Liver (tissue), 8 donors: ENCODE measurements at regions not wholly inside any gene's neighbourhood (a gene's known extent, or its start where the extent isn't known, plus 50 kb on each side); places are given as distances from the start of the nearest gene placed in this dataset.

Experiments
- DNase-seq: peaks from one replicate; pipeline ENCODE4 v3.0.0-alpha.2; 2017; ENCODE audit warnings: low spot score
- H3K27ac ChIP-seq, 2 donors: one replicate each; pipeline ENCODE4 v1.7.0; 2013; ENCODE audit warnings: inconsistent platforms in 2 of 2, low read length in 2 of 2, control low read depth in 1 of 2, low read depth in 1 of 2, mild to moderate bottlenecking in 1 of 2
- H3K27me3 ChIP-seq, 4 donors: one replicate each; pipeline versions ENCODE4 v1.6.1 to v1.7.0; 2013; ENCODE audit warnings: low read length in 3 of 4, inconsistent platforms in 1 of 4, mild to moderate bottlenecking in 1 of 4, moderate library complexity in 1 of 4; ENCODE audit not compliant: control insufficient read depth in 4 of 4, insufficient read depth in 4 of 4
- H3K36me3 ChIP-seq, 4 donors: one replicate each; pipeline versions ENCODE4 v1.6.1 to v1.7.0; 2013; ENCODE audit warnings: low read length in 3 of 4, mild to moderate bottlenecking in 3 of 4, low read depth in 1 of 4, moderate library complexity in 1 of 4; ENCODE audit not compliant: control insufficient read depth in 4 of 4, insufficient read depth in 3 of 4
- H3K4me1 ChIP-seq, 4 donors: one replicate each; pipeline versions ENCODE4 v1.6.1 to v1.7.0; 2013; ENCODE audit warnings: low read length in 3 of 4, mild to moderate bottlenecking in 3 of 4, moderate library complexity in 1 of 4; ENCODE audit not compliant: control insufficient read depth in 4 of 4, insufficient read depth in 4 of 4
- H3K4me3 ChIP-seq, 3 donors: one replicate each; pipeline versions ENCODE4 v1.6.1 to v1.7.0; 2013; ENCODE audit warnings: low read length in 3 of 3, control low read depth in 1 of 3, low read depth in 1 of 3, mild to moderate bottlenecking in 1 of 3
- H3K9ac ChIP-seq, 2 donors: one replicate each; pipeline ENCODE4 v1.7.0; 2013; ENCODE audit warnings: low read length in 2 of 2, mild to moderate bottlenecking in 2 of 2, moderate library complexity in 2 of 2, control low read depth in 1 of 2, low read depth in 1 of 2
- H3K9me3 ChIP-seq, 4 donors: one replicate each; pipeline versions ENCODE4 v1.6.1 to v1.7.0; 2013; ENCODE audit warnings: low read length in 3 of 4; ENCODE audit not compliant: control insufficient read depth in 4 of 4
- FOXA1 ChIP-seq: IDR thresholded peaks from 2 replicates; pipeline ENCODE4 v1.6.1; 2016; ENCODE audit warnings: antibody characterized with exemption
- GABPA ChIP-seq, 2 donors: IDR thresholded peaks in 1 of 2; conservative IDR thresholded peaks in 1 of 2; 2 replicates each; pipeline ENCODE4 v1.6.1; 2016; ENCODE audit warnings: antibody characterized with exemption in 2 of 2, mild to moderate bottlenecking in 1 of 2, moderate library complexity in 1 of 2
- HNF4A ChIP-seq, 2 donors: conservative IDR thresholded peaks; 2 replicates each; pipeline ENCODE4 v1.6.1; 2016; ENCODE audit warnings: antibody characterized with exemption in 2 of 2, mild to moderate bottlenecking in 2 of 2
- NR2F2 ChIP-seq: IDR thresholded peaks from 2 replicates; pipeline ENCODE4 v1.6.1; 2016; ENCODE audit warnings: antibody characterized with exemption
- RAD21 ChIP-seq, 2 donors: IDR thresholded peaks; 2 replicates each; pipeline ENCODE4 v1.6.1; 2016; ENCODE audit warnings: antibody characterized with exemption in 2 of 2, mild to moderate bottlenecking in 2 of 2
- RXRA ChIP-seq, 2 donors: IDR thresholded peaks; 2 replicates each; pipeline ENCODE4 v1.6.1; 2017 to 2018; ENCODE audit warnings: antibody characterized with exemption in 2 of 2, mild to moderate bottlenecking in 1 of 2
- SP1 ChIP-seq: IDR thresholded peaks from 2 replicates; pipeline ENCODE4 v1.6.1; 2018; ENCODE audit warnings: antibody characterized with exemption, mild to moderate bottlenecking
- TAF1 ChIP-seq: conservative IDR thresholded peaks from 2 replicates; pipeline ENCODE4 v1.6.1; 2016; ENCODE audit warnings: antibody characterized with exemption, mild to moderate bottlenecking
- YY1 ChIP-seq: IDR thresholded peaks from 2 replicates; pipeline ENCODE4 v1.6.1; 2016; ENCODE audit warnings: antibody characterized with exemption, mild to moderate bottlenecking
- WGBS: extraction: QIAGEN DNeasy Blood & Tissue Kit; methylation state at CpG from one replicate; pipeline ENCODE4 v1.1.7; 2013; 5-methylcytosine and 5-hydroxymethylcytosine counted together
- TF ChIP-seq, protein P1 (sequence below): fragments of 150-350 bp; IDR thresholded peaks from 2 replicates; pipeline ENCODE4 v1.5.1; 2017; ENCODE audit warnings: improper control_type of control experiment, low read depth, low read length; ENCODE audit not compliant: missing input control
- TF ChIP-seq, protein P2 (sequence below): IDR thresholded peaks from 2 replicates; pipeline ENCODE4 v1.6.1; 2016; ENCODE audit warnings: antibody characterized with exemption
- TF ChIP-seq, protein P3 (sequence below): IDR thresholded peaks from 2 replicates; pipeline ENCODE4 v1.6.1; 2016; ENCODE audit warnings: antibody characterized with exemption, mild to moderate bottlenecking
- TF ChIP-seq, protein P4 (sequence below): IDR thresholded peaks from 2 replicates; pipeline ENCODE4 v1.6.1; 2016; ENCODE audit warnings: antibody characterized with exemption
- TF ChIP-seq, protein P5 (sequence below): IDR thresholded peaks from 2 replicates; pipeline ENCODE4 v1.6.1; 2016; ENCODE audit warnings: antibody characterized with exemption
- donor health status: healthy.
- donor health status: healthy.
- donor health status: healthy.
- donor health status: healthy.
- donor health status: healthy.

DNA sequence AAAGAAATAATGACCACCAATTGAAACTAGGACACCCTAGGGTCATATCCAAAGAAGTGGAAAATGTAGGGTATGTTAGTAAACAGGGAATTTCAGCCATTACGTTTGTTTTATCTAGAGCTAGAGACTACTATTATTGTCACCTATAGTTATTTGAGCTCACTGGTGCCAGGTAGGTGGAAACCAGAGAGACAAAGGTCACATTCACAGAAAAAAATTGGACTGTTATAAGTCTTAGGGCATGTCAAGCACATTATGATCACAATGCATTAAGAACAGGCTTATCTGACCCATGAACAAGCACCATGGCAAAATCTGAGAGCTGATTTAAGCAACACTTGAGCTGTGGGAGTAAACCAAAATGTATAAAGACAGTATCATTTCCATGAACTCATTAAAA, 530.1 kb upstream of the CITED2 start:
- peak overlapping the region; percentile 11 to 14 for H3K27ac ChIP-seq
- H3K4me1 ChIP-seq: peaks cover 0 to 19% (median 8%) of the 10 kb centered on the region in 4 donors
- no peaks in the 10 kb centered on the region for H3K27me3 ChIP-seq
- no peak for DNase-seq
- H3K36me3 ChIP-seq: no peaks in the 10 kb centered on the region
- TF ChIP-seq YY1 (no peak), HNF4A (conservative IDR thresholded peaks at IDR 0.05) (peak; percentile 26 to 42), RXRA (IDR thresholded peaks at IDR 0.05) (no peak), SP1 (no peak), RAD21 (IDR thresholded peaks at IDR 0.05) (no peak)
- TF ChIP-seq, protein P1, sequence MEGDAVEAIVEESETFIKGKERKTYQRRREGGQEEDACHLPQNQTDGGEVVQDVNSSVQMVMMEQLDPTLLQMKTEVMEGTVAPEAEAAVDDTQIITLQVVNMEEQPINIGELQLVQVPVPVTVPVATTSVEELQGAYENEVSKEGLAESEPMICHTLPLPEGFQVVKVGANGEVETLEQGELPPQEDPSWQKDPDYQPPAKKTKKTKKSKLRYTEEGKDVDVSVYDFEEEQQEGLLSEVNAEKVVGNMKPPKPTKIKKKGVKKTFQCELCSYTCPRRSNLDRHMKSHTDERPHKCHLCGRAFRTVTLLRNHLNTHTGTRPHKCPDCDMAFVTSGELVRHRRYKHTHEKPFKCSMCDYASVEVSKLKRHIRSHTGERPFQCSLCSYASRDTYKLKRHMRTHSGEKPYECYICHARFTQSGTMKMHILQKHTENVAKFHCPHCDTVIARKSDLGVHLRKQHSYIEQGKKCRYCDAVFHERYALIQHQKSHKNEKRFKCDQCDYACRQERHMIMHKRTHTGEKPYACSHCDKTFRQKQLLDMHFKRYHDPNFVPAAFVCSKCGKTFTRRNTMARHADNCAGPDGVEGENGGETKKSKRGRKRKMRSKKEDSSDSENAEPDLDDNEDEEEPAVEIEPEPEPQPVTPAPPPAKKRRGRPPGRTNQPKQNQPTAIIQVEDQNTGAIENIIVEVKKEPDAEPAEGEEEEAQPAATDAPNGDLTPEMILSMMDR: no peak
- TF ChIP-seq, protein P2, sequence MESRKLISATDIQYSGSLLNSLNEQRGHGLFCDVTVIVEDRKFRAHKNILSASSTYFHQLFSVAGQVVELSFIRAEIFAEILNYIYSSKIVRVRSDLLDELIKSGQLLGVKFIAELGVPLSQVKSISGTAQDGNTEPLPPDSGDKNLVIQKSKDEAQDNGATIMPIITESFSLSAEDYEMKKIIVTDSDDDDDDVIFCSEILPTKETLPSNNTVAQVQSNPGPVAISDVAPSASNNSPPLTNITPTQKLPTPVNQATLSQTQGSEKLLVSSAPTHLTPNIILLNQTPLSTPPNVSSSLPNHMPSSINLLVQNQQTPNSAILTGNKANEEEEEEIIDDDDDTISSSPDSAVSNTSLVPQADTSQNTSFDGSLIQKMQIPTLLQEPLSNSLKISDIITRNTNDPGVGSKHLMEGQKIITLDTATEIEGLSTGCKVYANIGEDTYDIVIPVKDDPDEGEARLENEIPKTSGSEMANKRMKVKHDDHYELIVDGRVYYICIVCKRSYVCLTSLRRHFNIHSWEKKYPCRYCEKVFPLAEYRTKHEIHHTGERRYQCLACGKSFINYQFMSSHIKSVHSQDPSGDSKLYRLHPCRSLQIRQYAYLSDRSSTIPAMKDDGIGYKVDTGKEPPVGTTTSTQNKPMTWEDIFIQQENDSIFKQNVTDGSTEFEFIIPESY: no peak
- H3K9ac ChIP-seq: no peak overlapping the region
- H3K9me3 ChIP-seq: no peaks in the 10 kb centered on the region
- H3K4me3 ChIP-seq: no peak overlapping the region
- WGBS: 29% methylated on average over 1 of the region's 1 CpG

DNA sequence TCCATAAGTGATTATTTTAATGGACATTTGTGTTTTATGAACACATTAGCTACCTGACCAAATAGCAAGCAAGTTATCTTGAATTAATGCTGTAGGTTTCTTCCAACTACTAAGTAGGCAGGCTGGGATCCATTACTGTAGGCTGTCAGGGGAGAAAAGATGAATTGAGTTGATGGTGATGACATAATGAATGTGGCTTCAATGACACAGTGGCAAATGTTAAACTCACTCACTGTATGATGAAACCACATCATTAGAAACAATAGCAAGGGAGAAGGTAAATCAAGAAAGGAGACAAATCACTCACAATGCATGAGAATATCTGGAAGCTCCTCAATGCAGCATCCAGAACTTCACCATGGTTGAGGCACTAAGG, 529.7 kb upstream of the CITED2 start:
- DNase-seq: no peak
- Histone ChIP-seq H3K9ac (no peak overlapping the region), H3K4me1 (peaks cover 0 to 19% (median 8%) of the 10 kb centered on the region in 4 donors), H3K9me3 (no peaks in the 10 kb centered on the region), H3K4me3 (no peak overlapping the region), H3K27me3 (no peaks in the 10 kb centered on the region), H3K36me3 (no peaks in the 10 kb centered on the region), H3K27ac (peak overlapping the region in 1 of 2 donors; percentile 14)
- TF ChIP-seq, protein P2: no peak
- TF ChIP-seq SP1 (no peak), YY1 (peak; percentile 10), RXRA (IDR thresholded peaks at IDR 0.05) (peak in 1 of 2 donors; percentile 1), NR2F2 (no peak)

DNA sequence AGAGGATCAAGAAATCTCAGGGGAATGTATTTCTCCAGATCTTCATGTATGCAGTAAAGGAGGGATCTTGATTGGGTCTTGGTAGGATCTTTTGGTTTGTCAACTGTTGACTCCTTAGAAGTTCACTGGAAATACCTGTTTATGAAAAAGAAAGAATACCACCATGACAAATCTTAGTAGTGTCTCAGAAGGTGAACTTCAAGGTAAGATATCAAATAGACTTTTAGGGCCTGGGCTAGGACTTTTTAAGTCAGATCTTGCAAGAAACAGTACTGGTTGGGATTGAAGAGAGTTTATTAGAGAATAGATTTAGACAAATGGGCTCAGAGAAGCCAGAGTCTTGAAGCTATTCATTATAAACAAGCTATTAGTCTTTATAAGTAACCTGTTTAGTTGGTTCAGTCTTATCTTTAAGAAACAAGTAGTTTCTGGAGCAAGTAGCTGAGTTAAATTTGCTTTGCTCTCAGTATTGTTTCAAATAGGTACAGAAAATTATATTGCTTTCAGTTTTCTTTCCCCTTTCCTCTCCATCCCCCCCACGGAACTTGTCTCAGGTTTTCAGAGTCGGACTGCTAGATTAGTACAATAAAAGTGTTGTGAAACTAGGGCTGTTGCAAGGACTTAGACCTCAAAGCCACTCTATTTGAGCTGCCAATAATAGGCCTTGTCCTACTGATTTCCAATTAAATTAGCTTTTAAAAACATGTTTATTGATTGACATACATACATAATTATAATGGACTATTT, 529.1 kb upstream of the CITED2 start:
- Histone ChIP-seq H3K9ac (no peak overlapping the region), H3K27ac (peak overlapping the region in 1 of 2 donors; percentile 14), H3K4me3 (no peak overlapping the region), H3K9me3 (no peaks in the 10 kb centered on the region), H3K36me3 (no peaks in the 10 kb centered on the region), H3K27me3 (no peaks in the 10 kb centered on the region), H3K4me1 (peaks cover 0 to 19% (median 8%) of the 10 kb centered on the region in 4 donors)
- no peak for DNase-seq
- WGBS: 33% methylated on average over 2 of the region's 2 CpGs
- TF ChIP-seq, protein P3, sequence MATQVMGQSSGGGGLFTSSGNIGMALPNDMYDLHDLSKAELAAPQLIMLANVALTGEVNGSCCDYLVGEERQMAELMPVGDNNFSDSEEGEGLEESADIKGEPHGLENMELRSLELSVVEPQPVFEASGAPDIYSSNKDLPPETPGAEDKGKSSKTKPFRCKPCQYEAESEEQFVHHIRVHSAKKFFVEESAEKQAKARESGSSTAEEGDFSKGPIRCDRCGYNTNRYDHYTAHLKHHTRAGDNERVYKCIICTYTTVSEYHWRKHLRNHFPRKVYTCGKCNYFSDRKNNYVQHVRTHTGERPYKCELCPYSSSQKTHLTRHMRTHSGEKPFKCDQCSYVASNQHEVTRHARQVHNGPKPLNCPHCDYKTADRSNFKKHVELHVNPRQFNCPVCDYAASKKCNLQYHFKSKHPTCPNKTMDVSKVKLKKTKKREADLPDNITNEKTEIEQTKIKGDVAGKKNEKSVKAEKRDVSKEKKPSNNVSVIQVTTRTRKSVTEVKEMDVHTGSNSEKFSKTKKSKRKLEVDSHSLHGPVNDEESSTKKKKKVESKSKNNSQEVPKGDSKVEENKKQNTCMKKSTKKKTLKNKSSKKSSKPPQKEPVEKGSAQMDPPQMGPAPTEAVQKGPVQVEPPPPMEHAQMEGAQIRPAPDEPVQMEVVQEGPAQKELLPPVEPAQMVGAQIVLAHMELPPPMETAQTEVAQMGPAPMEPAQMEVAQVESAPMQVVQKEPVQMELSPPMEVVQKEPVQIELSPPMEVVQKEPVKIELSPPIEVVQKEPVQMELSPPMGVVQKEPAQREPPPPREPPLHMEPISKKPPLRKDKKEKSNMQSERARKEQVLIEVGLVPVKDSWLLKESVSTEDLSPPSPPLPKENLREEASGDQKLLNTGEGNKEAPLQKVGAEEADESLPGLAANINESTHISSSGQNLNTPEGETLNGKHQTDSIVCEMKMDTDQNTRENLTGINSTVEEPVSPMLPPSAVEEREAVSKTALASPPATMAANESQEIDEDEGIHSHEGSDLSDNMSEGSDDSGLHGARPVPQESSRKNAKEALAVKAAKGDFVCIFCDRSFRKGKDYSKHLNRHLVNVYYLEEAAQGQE: no peak
- TF ChIP-seq TAF1 (no peak), RAD21 (IDR thresholded peaks at IDR 0.05) (peak; percentile 41 to 62), SP1 (peak; percentile 66), YY1 (peak; percentile 37), GABPA (IDR thresholded peaks at IDR 0.05 in 1 of 2, conservative IDR thresholded peaks at IDR 0.05 in 1 of 2) (no peak), NR2F2 (no peak), FOXA1 (no peak)
- TF ChIP-seq, protein P4, sequence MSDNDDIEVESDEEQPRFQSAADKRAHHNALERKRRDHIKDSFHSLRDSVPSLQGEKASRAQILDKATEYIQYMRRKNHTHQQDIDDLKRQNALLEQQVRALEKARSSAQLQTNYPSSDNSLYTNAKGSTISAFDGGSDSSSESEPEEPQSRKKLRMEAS: peak; percentile 54
- TF ChIP-seq, protein P5, sequence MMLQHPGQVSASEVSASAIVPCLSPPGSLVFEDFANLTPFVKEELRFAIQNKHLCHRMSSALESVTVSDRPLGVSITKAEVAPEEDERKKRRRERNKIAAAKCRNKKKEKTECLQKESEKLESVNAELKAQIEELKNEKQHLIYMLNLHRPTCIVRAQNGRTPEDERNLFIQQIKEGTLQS: no peak
